Type B pancreatic cell (in vitro differentiated cells): ENCODE measurements at regions not wholly inside any gene's neighbourhood (a gene's known extent, or its start where the extent isn't known, plus 50 kb on each side); places are given as distances from the start of the nearest gene placed in this dataset.
"Not testable (repeated sequence)": the region's sequence is repeated elsewhere in the genome, so short reads cannot be mapped to it uniquely, and the experiment has no call there.

ENCODE experiments used
- DNase-seq: peaks from one replicate; pipeline ENCODE4 v3.0.0; 2021; ENCODE audit warnings: mixed read lengths; ENCODE audit not compliant: unreplicated experiment; ENCODE audit errors: extremely low spot score
- H3K27ac Mint-ChIP-seq: 2 replicates; pipeline ENCODE4 v1.8.0; 2021; ENCODE audit warnings: mild to moderate bottlenecking, mixed read lengths
- H3K27me3 Mint-ChIP-seq: 2 replicates; pipeline ENCODE4 v1.8.0; 2021; ENCODE audit warnings: mixed read lengths
- H3K36me3 Mint-ChIP-seq: 2 replicates; pipeline ENCODE4 v1.8.0; 2021; ENCODE audit warnings: mixed read lengths
- H3K4me1 Mint-ChIP-seq: one replicate; pipeline ENCODE4 v1.8.0; 2021; ENCODE audit warnings: mixed read lengths; ENCODE audit not compliant: unreplicated experiment
- H3K4me3 Mint-ChIP-seq: 2 replicates; pipeline ENCODE4 v1.8.0; 2021; ENCODE audit warnings: mild to moderate bottlenecking, mixed read lengths
- H3K9me3 Mint-ChIP-seq: 2 replicates; pipeline ENCODE4 v1.8.0; 2021; ENCODE audit warnings: mixed read lengths
- CTCF ChIP-seq: fragments of 200-600 bp; sonication (generic); conservative IDR thresholded peaks from 2 replicates; pipeline ENCODE4 v1.5.0; 2021; ENCODE audit warnings: antibody characterized with exemption, mild to moderate bottlenecking

- TF ChIP-seq CTCF: no peak
Measured at GRCh38 chr1:70718086-70718630, 307.1 kb downstream of the CTH start.

DNA sequence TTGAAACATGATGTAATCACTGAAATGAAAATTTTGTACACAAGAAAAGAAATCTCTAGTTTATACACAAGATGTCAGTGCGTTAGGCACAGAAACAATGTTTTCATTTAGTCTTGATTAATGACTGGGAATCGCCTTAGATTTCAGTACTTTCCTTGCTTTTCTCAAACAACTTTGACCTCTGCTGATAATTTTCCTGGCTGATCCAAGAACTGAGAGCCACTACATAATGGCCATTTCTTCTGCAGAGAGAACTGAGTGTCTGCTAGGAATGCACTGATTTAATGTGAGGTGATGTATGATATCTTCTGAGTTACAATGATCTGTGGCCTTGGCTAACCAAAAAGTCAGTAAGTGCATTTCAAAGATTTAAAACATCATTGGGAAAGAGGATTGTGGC lies 308.1 kb downstream of the CTH start:
- TF ChIP-seq CTCF: no peak
- H3K27ac Mint-ChIP-seq: no peak overlapping the region

More at GRCh38 chr1:70718086-70718630, 307.1 kb downstream of the CTH start:
- no peak for DNase-seq
- Mint-ChIP-seq H3K4me3 (no peak overlapping the region), H3K27ac (no peak overlapping the region), H3K4me1 (no peaks in the 10 kb centered on the region), H3K36me3 (no peaks in the 10 kb centered on the region), H3K9me3 (no peaks in the 10 kb centered on the region), H3K27me3 (peaks cover 15% of the 10 kb centered on the region)

DNA sequence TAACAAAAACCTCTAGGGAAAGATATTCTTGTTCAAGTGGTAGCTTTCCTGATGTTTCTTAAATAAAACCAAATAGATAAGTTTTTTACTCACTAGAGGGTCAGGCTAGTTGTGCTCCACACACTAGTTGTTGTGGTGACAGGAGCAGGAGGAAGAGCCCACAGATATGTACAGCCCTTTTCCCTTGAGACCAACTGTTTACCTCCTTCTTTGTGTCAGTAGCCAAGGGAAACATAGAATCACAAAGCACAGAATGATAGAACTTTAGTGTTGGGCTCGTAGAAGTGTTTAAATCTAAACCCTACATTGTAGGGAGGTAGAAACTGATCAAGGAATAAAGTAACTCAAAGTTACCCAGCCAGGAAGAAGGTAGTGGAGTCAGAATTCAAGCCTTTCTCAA lies 309.0 kb downstream of the CTH start:
- Mint-ChIP-seq H3K4me1 (no peaks in the 10 kb centered on the region), H3K4me3 (no peak overlapping the region), H3K9me3 (peaks cover 1% of the 10 kb centered on the region), H3K27ac (no peak overlapping the region), H3K27me3 (peaks cover 22% of the 10 kb centered on the region), H3K36me3 (no peaks in the 10 kb centered on the region)
- DNase-seq: no peak
- no peak for TF ChIP-seq CTCF

More for the DNA sequence above, 308.1 kb downstream of the CTH start:
- H3K4me3 Mint-ChIP-seq: no peak overlapping the region
- H3K4me1 Mint-ChIP-seq: no peaks in the 10 kb centered on the region
- H3K9me3 Mint-ChIP-seq: no peaks in the 10 kb centered on the region
- no peak for DNase-seq
- peaks cover 22% of the 10 kb centered on the region for H3K27me3 Mint-ChIP-seq
- H3K36me3 Mint-ChIP-seq: no peaks in the 10 kb centered on the region

DNA sequence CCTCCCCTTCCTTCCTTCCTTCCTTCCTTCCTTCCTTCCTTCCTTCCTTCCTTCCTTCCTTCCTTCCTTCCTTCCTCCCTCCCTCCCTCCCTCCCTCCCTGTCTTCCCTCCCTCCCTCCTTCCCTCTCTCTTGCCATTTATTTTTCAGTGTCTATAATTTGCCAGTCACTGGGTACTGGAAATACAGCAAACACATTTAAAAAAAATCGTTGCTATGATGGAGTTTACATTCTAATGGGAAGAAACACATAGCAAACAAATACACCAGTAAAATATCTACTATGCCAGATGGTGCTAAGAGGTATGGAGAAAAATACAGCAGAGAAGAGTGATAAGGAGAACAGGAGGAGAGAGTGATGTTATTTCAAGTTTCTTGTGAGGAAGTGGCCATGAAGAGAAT lies 309.5 kb downstream of the CTH start:
- Mint-ChIP-seq H3K27ac (no peak overlapping the region), H3K9me3 (peaks cover 6% of the 10 kb centered on the region), H3K4me1 (no peaks in the 10 kb centered on the region), H3K36me3 (no peaks in the 10 kb centered on the region), H3K4me3 (no peak overlapping the region), H3K27me3 (peaks cover 22% of the 10 kb centered on the region)
- no peak for TF ChIP-seq CTCF
- DNase-seq: no peak

- TF ChIP-seq CTCF: no peak
- H3K4me3 Mint-ChIP-seq: no peak overlapping the region
- peaks cover 9% of the 10 kb centered on the region for H3K27me3 Mint-ChIP-seq
- H3K9me3 Mint-ChIP-seq: peaks cover 6% of the 10 kb centered on the region
- no peaks in the 10 kb centered on the region for H3K36me3 Mint-ChIP-seq
- H3K27ac Mint-ChIP-seq: no peak overlapping the region
- H3K4me1 Mint-ChIP-seq: no peaks in the 10 kb centered on the region
- DNase-seq: no peak
Measured at GRCh38 chr1:70727886-70728489, 316.9 kb downstream of the CTH start.

DNA sequence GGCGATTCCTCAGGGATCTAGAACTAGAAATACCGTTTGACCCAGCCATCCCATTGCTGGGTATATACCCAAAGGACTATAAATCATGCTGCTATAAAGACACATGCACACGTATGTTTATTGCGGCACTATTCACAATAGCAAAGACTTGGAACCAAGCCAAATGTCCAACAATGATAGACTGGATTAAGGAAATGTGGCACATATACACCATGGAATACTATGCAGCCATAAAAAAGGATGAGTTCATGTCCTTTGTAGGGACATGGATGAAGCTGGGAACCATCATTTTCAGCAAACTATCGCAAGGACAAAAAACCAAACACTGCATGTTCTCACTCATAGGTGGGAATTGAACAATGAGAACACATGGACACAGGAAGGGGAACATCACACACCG lies 311.1 kb downstream of the PTGER3 start:
- H3K9me3 Mint-ChIP-seq, H3K27ac Mint-ChIP-seq, H3K27me3 Mint-ChIP-seq, DNase-seq, H3K36me3 Mint-ChIP-seq, H3K4me3 Mint-ChIP-seq, H3K4me1 Mint-ChIP-seq: not testable (repeated sequence)
